IMR-90 (cell line): ENCODE measurements at regions not wholly inside any gene's neighbourhood (a gene's known extent, or its start where the extent isn't known, plus 50 kb on each side); places are given as distances from the start of the nearest gene placed in this dataset.
"Not testable (repeated sequence)": the region's sequence is repeated elsewhere in the genome, so short reads cannot be mapped to it uniquely, and the experiment has no call there.

Experiments used
- ATAC-seq: fragments of 200-7000 bp; cut with Tn5 transposase; 2 replicates; pipeline ENCODE4 v1.9.1; 2020; ENCODE audit warnings: low read depth, mild to moderate bottlenecking, moderate library complexity
- BruUV-seq: library from RNA; stranded (reverse); fragments of 400-500 nt; replicated peaks from 2 replicates; lab custom pipeline; 2021; lab: Mats Ljungman, UMichigan
- CTCF ChIA-PET: fragments of 300-600 bp; formaldehyde crosslinking; extraction: SDS; loops from one replicate; lab custom pipeline; 2021; ENCODE audit warnings: antibody characterized with exemption; lab: Yijun Ruan, JAX
- POLR2A ChIA-PET: fragments of 300-600 bp; sonication (Branson Sonifier 250); formaldehyde crosslinking; loops from one replicate; lab custom pipeline; 2022; ENCODE audit warnings: antibody characterized with exemption; ENCODE audit not compliant: unreplicated experiment; lab: Charles Lee
- DNase-seq: peaks from one replicate; pipeline ENCODE4 v3.0.0; 2013
- H2AFZ ChIP-seq: replicated peaks from 2 replicates; pipeline ENCODE3; 2013; ENCODE audit warnings: low read length, mild to moderate bottlenecking; ENCODE audit not compliant: poor library complexity
- H2AK5ac ChIP-seq: 2 replicates; pipeline ENCODE4 v1.6.1; 2013; ENCODE audit warnings: low read depth, low read length, inconsistent platforms
- H2AK9ac ChIP-seq: replicated peaks from 2 replicates; pipeline ENCODE3; 2013; ENCODE audit warnings: mild to moderate bottlenecking, low read depth, low read length, moderate library complexity; ENCODE audit not compliant: poor library complexity
- H2BK120ac ChIP-seq: 2 replicates; pipeline ENCODE4 v1.6.1; 2013; ENCODE audit warnings: low read depth, low read length, inconsistent platforms
- H2BK15ac ChIP-seq: 3 replicates; pipeline ENCODE4 v1.6.1; 2013; ENCODE audit warnings: low read depth, low read length, inconsistent platforms
- H2BK20ac ChIP-seq: 2 replicates; pipeline ENCODE4 v1.6.1; 2013; ENCODE audit warnings: low read depth, mild to moderate bottlenecking, inconsistent platforms, low read length, moderate library complexity
- H2BK5ac ChIP-seq: 2 replicates; pipeline ENCODE4 v1.6.1; 2013; ENCODE audit warnings: mild to moderate bottlenecking, low read depth, low read length, inconsistent platforms; ENCODE audit not compliant: poor library complexity, severe bottlenecking
- H3K14ac ChIP-seq: replicated peaks from 2 replicates; pipeline ENCODE4 v1.6.1; 2013; ENCODE audit warnings: low read depth, low read length, inconsistent platforms
- H3K18ac ChIP-seq: 2 replicates; pipeline ENCODE4 v1.6.1; 2013; ENCODE audit warnings: low read depth, low read length, control low read depth
- H3K23ac ChIP-seq: 2 replicates; pipeline ENCODE4 v1.6.1; 2013; ENCODE audit warnings: low read depth, low read length, inconsistent platforms
- H3K27ac ChIP-seq: 2 replicates; pipeline ENCODE4 v1.5.1; 2013; ENCODE audit warnings: mild to moderate bottlenecking, control low read depth, low read length; ENCODE audit not compliant: insufficient read depth
- H3K27me3 ChIP-seq: 2 replicates; pipeline ENCODE4 v1.6.1; 2013; ENCODE audit warnings: low read length; ENCODE audit not compliant: control insufficient read depth, insufficient read depth
- H3K36me3 ChIP-seq: 2 replicates; pipeline ENCODE4 v1.6.1; 2013; ENCODE audit warnings: low read length, mixed read lengths; ENCODE audit not compliant: control insufficient read depth, insufficient read depth
- H3K4ac ChIP-seq: 2 replicates; pipeline ENCODE4 v1.6.1; 2013; ENCODE audit warnings: low read depth, low read length, inconsistent platforms
- H3K4me1 ChIP-seq: 2 replicates; pipeline ENCODE4 v1.6.1; 2013; ENCODE audit warnings: low read length, mixed read lengths; ENCODE audit not compliant: control insufficient read depth, insufficient read depth
- H3K4me2 ChIP-seq: 2 replicates; pipeline ENCODE4 v1.6.1; 2013; ENCODE audit warnings: low read depth, mild to moderate bottlenecking, control low read depth, low read length, moderate library complexity
- H3K4me3 ChIP-seq: 2 replicates; pipeline ENCODE4 v1.5.1; 2013; ENCODE audit warnings: low read depth, mild to moderate bottlenecking, control low read depth, low read length, moderate library complexity; ENCODE audit not compliant: insufficient read depth
- H3K56ac ChIP-seq: 2 replicates; pipeline ENCODE4 v1.6.1; 2013; ENCODE audit warnings: low read length, inconsistent platforms; ENCODE audit not compliant: insufficient read depth; ENCODE audit errors: extremely low read depth
- H3K79me1 ChIP-seq, 2 experiments: 2 replicates each; pipeline ENCODE4 v1.6.1; 2013; ENCODE audit warnings: low read length in 2 of 2, inconsistent platforms in 1 of 2, low read depth in 1 of 2
- H3K9ac ChIP-seq: 2 replicates; pipeline ENCODE4 v1.6.1; 2013; ENCODE audit warnings: low read depth, low read length, control low read depth
- H3K9me1 ChIP-seq: 2 replicates; pipeline ENCODE4 v1.6.1; 2013; ENCODE audit warnings: low read length, inconsistent platforms; ENCODE audit not compliant: insufficient read depth
- H3K9me3 ChIP-seq: 2 replicates; pipeline ENCODE4 v1.6.1; 2013; ENCODE audit warnings: low read length; ENCODE audit not compliant: control insufficient read depth, insufficient read depth
- H4K20me1 ChIP-seq: 2 replicates; pipeline ENCODE4 v1.6.1; 2013; ENCODE audit warnings: low read length, inconsistent platforms; ENCODE audit not compliant: insufficient read depth
- H4K5ac ChIP-seq: 2 replicates; pipeline ENCODE4 v1.6.1; 2013; ENCODE audit warnings: mild to moderate bottlenecking, low read depth, low read length, control low read depth
- H4K8ac ChIP-seq, 2 experiments: 2 replicates each; pipeline ENCODE4 v1.6.1; 2013; ENCODE audit warnings: low read depth in 2 of 2, low read length in 2 of 2, control low read depth in 1 of 2, inconsistent platforms in 1 of 2
- H4K91ac ChIP-seq: 2 replicates; pipeline ENCODE4 v1.6.1; 2013; ENCODE audit warnings: low read depth, low read length, inconsistent platforms; ENCODE audit not compliant: insufficient read depth
- WGBS, 2 experiments: methylation state at CpG; one replicate each; pipeline versions ENCODE4 v1.1.5 to v1.1.7; 2013; ENCODE audit warnings: missing lambda C conversion rate in 2 of 2; ENCODE audit not compliant: insufficient read length in 1 of 2; ENCODE audit errors: extremely low coverage in 2 of 2; 5-methylcytosine and 5-hydroxymethylcytosine counted together
- dilution Hi-C: fragments of 300-500 bp; cut with HindIII; formaldehyde crosslinking; loops from one replicate; pipeline ENCODE4 v1.14.3; 2018; ENCODE audit warnings: low sequenced_read_pairs; ENCODE audit not compliant: unreplicated experiment
- in situ Hi-C: fragments of 300-500 bp; cut with MboI; formaldehyde crosslinking; loops from 3 replicates; pipeline ENCODE4 v1.14.3; 2019; ENCODE audit warnings: low sequenced_read_pairs, inconsistent platforms, mixed read lengths
- intact Hi-C: fragments of 100-400 bp; cut with micrococcal nuclease; formaldehyde crosslinking; loops from 2 replicates; pipeline ENCODE4 v1.10.0; 2022

DNA sequence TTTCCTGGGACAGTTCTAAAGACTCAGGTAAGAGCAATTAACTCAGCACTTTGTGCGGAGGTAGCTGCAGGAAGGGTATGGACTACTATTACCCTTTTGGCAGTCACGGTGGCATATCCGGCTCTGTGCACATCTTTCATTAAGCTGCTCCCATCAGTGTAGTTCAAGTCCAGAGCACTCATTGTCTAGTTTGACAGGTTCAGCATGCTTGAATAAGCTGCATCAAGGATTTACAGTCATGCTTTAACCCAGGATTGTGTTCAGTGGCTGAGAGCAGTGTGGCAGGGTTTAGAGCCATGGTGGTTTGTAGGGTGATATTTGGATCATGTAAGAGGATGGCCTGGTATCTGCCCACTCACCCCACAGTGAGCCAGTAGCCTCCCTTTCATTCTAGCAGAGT lies 294.5 kb upstream of the NPAP1 start:
- H2AK5ac ChIP-seq, H3K23ac ChIP-seq, H4K8ac ChIP-seq, H3K79me1 ChIP-seq, in situ Hi-C loops, H2BK120ac ChIP-seq, POLR2A ChIA-PET, ATAC-seq, H3K4me2 ChIP-seq, H3K9me1 ChIP-seq, BruUV-seq, H3K18ac ChIP-seq, H2BK20ac ChIP-seq, H3K9ac ChIP-seq, DNase-seq, H3K14ac ChIP-seq, H3K9me3 ChIP-seq, H3K4me3 ChIP-seq, H2AK9ac ChIP-seq, H4K5ac ChIP-seq, H3K56ac ChIP-seq, H3K4me1 ChIP-seq, CTCF ChIA-PET, H2BK5ac ChIP-seq, H3K4ac ChIP-seq, H2BK15ac ChIP-seq, intact Hi-C loops, dilution Hi-C loops, H3K36me3 ChIP-seq, H3K27me3 ChIP-seq, H4K20me1 ChIP-seq, H2AFZ ChIP-seq, H4K91ac ChIP-seq, H3K27ac ChIP-seq: not testable (repeated sequence)
- no CpG with 5 or more reads among the region's 3 CpGs for WGBS, 2 experiments

DNA sequence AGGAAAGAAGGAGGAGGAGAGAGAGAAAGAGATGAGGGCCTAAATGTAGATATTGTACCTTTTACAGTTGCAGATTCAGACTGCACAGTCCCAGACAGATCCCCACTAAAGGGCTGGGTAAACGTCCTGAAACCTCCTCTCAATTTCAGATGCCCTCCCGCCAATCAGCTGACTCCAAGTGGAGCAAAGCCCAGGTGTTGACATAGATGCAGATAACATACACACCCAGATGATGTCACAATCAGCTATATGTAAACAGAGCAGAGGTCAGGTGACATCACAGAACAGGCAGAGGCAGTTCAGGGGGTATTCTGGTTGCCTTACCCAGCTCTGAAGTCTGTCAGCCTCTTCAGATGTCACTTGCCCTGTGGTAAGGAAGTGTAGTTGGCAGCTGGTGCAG lies 290.3 kb upstream of the NPAP1 start:
- H3K56ac ChIP-seq, H4K91ac ChIP-seq, BruUV-seq, dilution Hi-C loops, H3K23ac ChIP-seq, H3K27me3 ChIP-seq, H4K20me1 ChIP-seq, H3K9me1 ChIP-seq, H3K79me1 ChIP-seq, in situ Hi-C loops, H2BK20ac ChIP-seq, H2AK5ac ChIP-seq, POLR2A ChIA-PET, ATAC-seq, H3K27ac ChIP-seq, H3K9me3 ChIP-seq, H3K36me3 ChIP-seq, H3K4me1 ChIP-seq, H3K14ac ChIP-seq, H2BK120ac ChIP-seq, DNase-seq, CTCF ChIA-PET, H2AK9ac ChIP-seq, H2BK15ac ChIP-seq, H3K4ac ChIP-seq, intact Hi-C loops, H3K4me3 ChIP-seq, H3K18ac ChIP-seq, H2BK5ac ChIP-seq, H3K9ac ChIP-seq, H2AFZ ChIP-seq, H4K8ac ChIP-seq, H3K4me2 ChIP-seq, H4K5ac ChIP-seq: not testable (repeated sequence)
- no CpG with 5 or more reads among the region's 2 CpGs for WGBS, 2 experiments
